HUES64 (cell line): ENCODE measurements at regions not wholly inside any gene's neighbourhood (a gene's known extent, or its start where the extent isn't known, plus 50 kb on each side); places are given as distances from the start of the nearest gene placed in this dataset.

Source experiments
- H3K27ac ChIP-seq: 2 replicates; pipeline ENCODE4 v1.7.0; 2013; ENCODE audit warnings: low read depth, low read length, inconsistent platforms
- H3K27me3 ChIP-seq: 2 replicates; pipeline ENCODE4 v1.6.1; 2013; ENCODE audit warnings: mild to moderate bottlenecking, low read length; ENCODE audit not compliant: insufficient read depth
- H3K36me3 ChIP-seq: 2 replicates; pipeline ENCODE4 v1.6.1; 2013; ENCODE audit warnings: mild to moderate bottlenecking, low read length; ENCODE audit not compliant: insufficient read depth
- H3K4me1 ChIP-seq: 2 replicates; pipeline ENCODE4 v1.6.1; 2013; ENCODE audit warnings: mild to moderate bottlenecking, low read length, moderate library complexity; ENCODE audit not compliant: insufficient read depth
- H3K4me3 ChIP-seq: 2 replicates; pipeline ENCODE4 v1.5.1; 2013; ENCODE audit warnings: mild to moderate bottlenecking, low read length, moderate library complexity
- H3K9ac ChIP-seq: 2 replicates; pipeline ENCODE4 v1.6.1; 2013; ENCODE audit warnings: mild to moderate bottlenecking, low read depth, low read length
- H3K9me3 ChIP-seq: 2 replicates; pipeline ENCODE4 v1.6.1; 2013; ENCODE audit warnings: low read depth, low read length; ENCODE audit not compliant: insufficient read depth
- whole genome bisulfite sequencing: fragments of 150-250, 120-280 bp; methylation state at CpG from one replicate; pipeline ENCODE4 v1.1.7; 2013; ENCODE audit warnings: missing lambda C conversion rate; 5-methylcytosine and 5-hydroxymethylcytosine counted together

DNA sequence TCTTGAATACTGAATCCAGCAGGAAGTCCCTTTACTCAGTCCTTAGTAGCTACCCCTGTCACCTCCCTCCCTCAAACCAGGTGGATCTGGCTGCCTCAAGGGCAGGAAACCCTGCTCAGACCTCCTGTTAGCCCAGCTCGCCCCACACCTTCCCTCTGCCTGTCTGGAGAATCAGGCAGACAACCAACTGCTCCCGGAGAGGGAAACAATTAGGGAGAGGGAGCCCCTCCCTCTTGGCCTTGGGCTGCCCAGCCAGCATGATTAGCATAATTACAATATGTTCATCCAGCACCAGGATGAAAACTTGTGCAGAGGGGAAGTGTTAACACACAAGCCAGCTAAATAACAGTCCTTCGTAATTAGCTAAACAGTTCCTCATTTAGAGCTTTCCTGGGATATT lies 185.5 kb downstream of the C1D start:
- Histone ChIP-seq H3K27me3 (no peaks in the 10 kb centered on the region), H3K4me1 (peaks cover 7% of the 10 kb centered on the region; the same call in 1 of the 2 replicates), H3K4me3 (no peak overlapping the region), H3K27ac (no peak overlapping the region), H3K36me3 (no peaks in the 10 kb centered on the region), H3K9me3 (no peaks in the 10 kb centered on the region), H3K9ac (no peak overlapping the region)
- WGBS = 54% methylated on average over 3 of the region's 3 CpGs

DNA sequence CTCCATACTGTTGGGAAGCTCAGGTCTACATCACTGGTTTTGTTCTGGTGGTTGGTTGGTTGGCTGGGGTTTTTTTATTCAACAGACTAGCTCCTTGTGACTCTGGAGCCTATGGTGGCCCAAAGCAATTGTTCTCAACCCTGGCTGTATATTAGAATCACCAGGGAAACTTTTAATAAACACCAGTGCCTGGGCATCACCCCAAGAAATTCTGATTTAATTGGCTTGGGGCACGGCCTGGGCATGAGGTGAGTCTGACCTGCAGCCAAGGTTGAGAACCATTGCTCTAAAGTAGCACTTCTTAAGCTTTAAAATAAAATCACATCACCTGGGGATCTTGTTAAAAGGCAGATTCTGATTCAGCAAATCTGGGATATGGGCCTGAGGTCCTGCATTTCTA lies 184.1 kb downstream of the C1D start:
- 97% methylated on average over 1 of the region's 1 CpG for WGBS
- H3K9me3 ChIP-seq = no peaks in the 10 kb centered on the region
- no peaks in the 10 kb centered on the region for H3K27me3 ChIP-seq
- no peak overlapping the region for H3K27ac ChIP-seq
- no peak overlapping the region for H3K9ac ChIP-seq
- no peak overlapping the region for H3K4me3 ChIP-seq
- no peaks in the 10 kb centered on the region for H3K36me3 ChIP-seq
- H3K4me1 ChIP-seq = peaks cover 7% of the 10 kb centered on the region; the same call in 1 of the 2 replicates

DNA sequence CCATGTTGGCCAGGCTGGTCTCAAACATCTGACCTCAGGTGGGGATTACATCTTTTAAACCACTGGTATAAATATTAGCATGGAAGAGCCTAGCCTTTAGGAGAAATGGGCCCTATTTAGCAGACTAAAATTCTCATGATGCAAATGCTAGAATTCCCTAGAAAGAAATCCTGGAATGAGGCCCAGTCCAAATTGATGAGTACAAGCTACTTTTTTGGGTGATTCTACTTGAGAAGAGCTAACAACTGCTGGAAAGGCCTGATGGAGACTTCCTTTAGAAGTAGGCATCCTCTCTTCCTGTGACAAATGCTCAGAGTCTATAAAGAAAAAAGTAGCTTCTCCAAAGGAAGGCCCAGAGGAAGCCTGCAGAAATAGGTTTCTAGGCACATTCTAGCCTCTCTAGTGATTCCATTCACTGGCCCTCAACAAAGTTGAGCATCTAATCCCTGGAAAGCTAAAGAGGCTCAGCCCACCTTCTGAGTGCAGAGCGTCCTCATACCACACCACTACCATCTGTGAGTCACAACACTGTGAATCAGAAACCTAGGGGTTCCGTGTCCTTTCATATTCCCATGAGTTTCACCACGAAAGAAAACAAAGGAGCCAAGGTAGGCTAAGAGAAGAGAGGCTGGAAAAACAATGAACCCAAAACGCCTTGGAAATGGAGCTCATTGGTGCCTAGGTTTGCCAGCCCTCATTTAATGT lies 183.1 kb downstream of the C1D start:
- Histone ChIP-seq H3K9ac (no peak overlapping the region), H3K36me3 (no peaks in the 10 kb centered on the region)
- WGBS = 75% methylated on average over 4 of the region's 4 CpGs

GRCh38 chr2:67880291-67880761 lies 182.5 kb downstream of the C1D start:
- WGBS = 86% methylated on average over 10 of the region's 10 CpGs

More for the DNA sequence above, 183.1 kb downstream of the C1D start:
- Histone ChIP-seq H3K4me1 (peaks cover 7% of the 10 kb centered on the region; the same call in 1 of the 2 replicates), H3K27ac (no peak overlapping the region), H3K27me3 (no peaks in the 10 kb centered on the region), H3K4me3 (no peak overlapping the region), H3K9me3 (no peaks in the 10 kb centered on the region)

GRCh38 chr2:67881816-67882215 lies 181.0 kb downstream of the C1D start:
- Histone ChIP-seq H3K27me3 (no peaks in the 10 kb centered on the region), H3K9me3 (no peaks in the 10 kb centered on the region), H3K4me1 (peaks cover 7% of the 10 kb centered on the region; the same call in 1 of the 2 replicates), H3K9ac (no peak overlapping the region), H3K27ac (no peak overlapping the region), H3K36me3 (no peaks in the 10 kb centered on the region), H3K4me3 (no peak overlapping the region)
- whole genome bisulfite sequencing = 94% methylated on average over 4 of the region's 4 CpGs

More at GRCh38 chr2:67880291-67880761, 182.5 kb downstream of the C1D start:
- Histone ChIP-seq H3K4me3 (no peak overlapping the region), H3K9me3 (no peaks in the 10 kb centered on the region), H3K27me3 (no peaks in the 10 kb centered on the region), H3K27ac (no peak overlapping the region), H3K36me3 (no peaks in the 10 kb centered on the region), H3K9ac (no peak overlapping the region), H3K4me1 (peaks cover 7% of the 10 kb centered on the region; the same call in 1 of the 2 replicates)

DNA sequence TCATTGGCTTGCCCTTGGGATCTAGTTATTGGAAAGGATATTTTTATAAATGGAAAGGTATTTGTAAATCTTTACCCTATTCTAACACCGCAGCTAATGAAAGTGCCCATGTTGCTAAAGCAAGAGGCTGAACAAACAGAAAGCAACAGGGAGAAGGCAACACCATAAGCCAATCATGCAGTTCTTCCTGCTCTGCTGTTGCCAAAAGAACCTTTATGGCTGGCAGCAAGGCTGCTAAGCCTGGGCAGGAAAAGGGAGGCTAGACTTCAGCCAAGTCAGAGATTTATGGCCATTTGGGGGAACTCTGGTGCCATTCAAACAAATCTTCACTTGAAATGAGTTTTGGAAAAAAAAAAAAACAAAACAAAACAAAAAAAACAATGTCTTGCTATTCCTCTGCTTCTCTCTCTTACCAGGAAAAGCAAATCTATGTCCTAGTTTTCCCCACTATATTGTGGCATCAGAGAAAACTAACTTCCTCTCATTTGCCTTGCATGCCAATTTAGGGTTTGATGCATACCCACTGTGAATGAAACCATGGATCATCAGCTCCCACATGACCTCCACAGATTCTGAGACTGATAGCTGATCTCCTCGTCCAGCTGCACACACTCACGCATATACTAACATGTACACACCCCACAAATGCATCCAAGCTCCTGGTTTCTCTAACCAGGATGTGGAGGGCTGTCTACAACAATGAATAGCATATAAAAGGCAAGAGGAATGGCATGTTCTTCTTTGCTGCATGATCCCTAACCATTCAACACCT lies 179.3 kb downstream of the C1D start:
- no peak overlapping the region for H3K9ac ChIP-seq
- H3K27me3 ChIP-seq = no peaks in the 10 kb centered on the region
- no peak overlapping the region for H3K4me3 ChIP-seq
- no peaks in the 10 kb centered on the region for H3K9me3 ChIP-seq
- no peaks in the 10 kb centered on the region for H3K36me3 ChIP-seq
- 97% methylated on average over 3 of the region's 3 CpGs for WGBS
- 0 out of 2 replicates have a peak, but pooled peaks cover 2% of the 10 kb centered on the region for H3K4me1 ChIP-seq
- H3K27ac ChIP-seq = no peak overlapping the region

DNA sequence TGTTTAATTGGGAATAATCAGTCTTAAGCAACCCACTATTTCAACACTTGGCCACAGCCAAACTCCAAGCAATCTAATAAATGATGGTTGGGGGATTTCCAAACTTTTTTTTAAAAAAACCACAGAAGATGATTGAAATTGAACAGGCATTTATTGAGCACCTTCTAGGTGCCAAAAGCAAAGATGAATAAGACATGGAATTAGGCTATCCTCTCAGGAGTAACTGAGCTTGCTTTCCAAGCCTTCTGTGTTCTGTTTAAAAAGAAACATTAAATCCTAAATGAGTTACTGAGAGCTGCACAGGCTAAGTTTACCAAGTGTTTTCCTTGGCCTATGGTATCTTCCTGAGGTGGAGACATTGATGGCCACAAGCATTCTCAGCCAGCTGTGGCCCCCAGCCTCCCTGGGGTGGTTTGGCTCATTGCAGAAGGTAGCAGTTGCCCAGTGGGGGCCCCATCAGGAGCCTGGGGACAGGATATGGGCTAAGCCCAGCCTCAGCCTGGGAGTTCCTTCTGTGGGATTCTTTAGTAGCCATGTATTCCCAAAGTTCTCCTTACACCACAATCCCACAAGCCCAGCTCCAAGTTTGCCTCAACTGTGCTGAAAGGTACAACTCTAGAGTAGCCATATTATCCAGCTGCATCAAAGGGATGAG lies 174.3 kb downstream of the C1D start:
- H3K36me3 ChIP-seq = no peaks in the 10 kb centered on the region
- H3K27me3 ChIP-seq = no peaks in the 10 kb centered on the region
- no peak overlapping the region for H3K9ac ChIP-seq

GRCh38 chr2:67889056-67889455 lies 173.7 kb downstream of the C1D start:
- no peaks in the 10 kb centered on the region for H3K4me1 ChIP-seq
- no peak overlapping the region for H3K4me3 ChIP-seq
- H3K36me3 ChIP-seq = no peaks in the 10 kb centered on the region
- H3K9me3 ChIP-seq = no peaks in the 10 kb centered on the region
- H3K27ac ChIP-seq = no peak overlapping the region
- no peaks in the 10 kb centered on the region for H3K27me3 ChIP-seq
- WGBS = 98% methylated on average over 2 of the region's 2 CpGs
- H3K9ac ChIP-seq = no peak overlapping the region

More for the DNA sequence above, 174.3 kb downstream of the C1D start:
- Histone ChIP-seq H3K4me1 (no peaks in the 10 kb centered on the region), H3K9me3 (no peaks in the 10 kb centered on the region), H3K27ac (no peak overlapping the region), H3K4me3 (no peak overlapping the region)

GRCh38 chr2:67891642-67892041 lies 171.2 kb downstream of the C1D start:
- no peaks in the 10 kb centered on the region for H3K9me3 ChIP-seq
- H3K4me3 ChIP-seq = no peak overlapping the region
- peaks cover 13% of the 10 kb centered on the region for H3K4me1 ChIP-seq
- no peaks in the 10 kb centered on the region for H3K36me3 ChIP-seq
- WGBS = 64% methylated on average over 1 of the region's 1 CpG
- no peak overlapping the region for H3K9ac ChIP-seq
- H3K27me3 ChIP-seq = no peaks in the 10 kb centered on the region; the same call in 1 of the 2 replicates
- no peak overlapping the region for H3K27ac ChIP-seq

GRCh38 chr2:67892339-67892846 lies 170.4 kb downstream of the C1D start:
- Histone ChIP-seq H3K4me1 (peaks cover 13% of the 10 kb centered on the region), H3K9ac (no peak overlapping the region), H3K36me3 (no peaks in the 10 kb centered on the region), H3K27ac (no peak overlapping the region), H3K4me3 (no peak overlapping the region), H3K9me3 (no peaks in the 10 kb centered on the region), H3K27me3 (peaks cover 6% of the 10 kb centered on the region; the same call in 1 of the 2 replicates)
- 96% methylated on average over 6 of the region's 6 CpGs for WGBS
